NCI-H1105 treated with DMSO at 0.1 percent for 48 hours (cell line): ENCODE measurements at regions not wholly inside any gene's neighbourhood (a gene's known extent, or its start where the extent isn't known, plus 50 kb on each side); places are given as distances from the start of the nearest gene placed in this dataset.

Experiments used
- DNase-seq: peaks from one replicate; lab custom pipeline; 2025; lab: John Stamatoyannopoulos, UW

GRCh38 chr1:221812088-221812752 is 70.3 kb upstream of the DUSP10 start:
- no peak for DNase-seq

GRCh38 chr1:221810406-221810805 is 68.5 kb upstream of the DUSP10 start:
- no peak for DNase-seq

- DNase-seq: no peak
Measured at GRCh38 chr1:221809091-221810029, 67.5 kb upstream of the DUSP10 start.

- DNase-seq: no peak
Measured at GRCh38 chr1:221806984-221807383, 65.1 kb upstream of the DUSP10 start.

GRCh38 chr1:221806236-221806635 is 64.3 kb upstream of the DUSP10 start:
- DNase-seq: no peak

GRCh38 chr1:221805121-221805520 is 63.2 kb upstream of the DUSP10 start:
- no peak for DNase-seq

GRCh38 chr1:221804303-221804702 is 62.4 kb upstream of the DUSP10 start:
- DNase-seq: no peak

GRCh38 chr1:221801773-221802516 is 60.1 kb upstream of the DUSP10 start:
- DNase-seq: no peak

- DNase-seq: no peak
Measured at GRCh38 chr1:221801251-221801661, 59.4 kb upstream of the DUSP10 start.

GRCh38 chr1:221800831-221801230 is 58.9 kb upstream of the DUSP10 start:
- no peak for DNase-seq

GRCh38 chr1:221797506-221797905 is 55.6 kb upstream of the DUSP10 start:
- DNase-seq: no peak

- no peak for DNase-seq
Measured at GRCh38 chr1:221796700-221797099, 54.8 kb upstream of the DUSP10 start.

GRCh38 chr1:221795380-221795779 is 53.5 kb upstream of the DUSP10 start:
- DNase-seq: no peak

- no peak for DNase-seq
Measured at GRCh38 chr1:221794935-221795334, 53.0 kb upstream of the DUSP10 start.

- no peak for DNase-seq
Measured at GRCh38 chr1:221794079-221794670, 52.3 kb upstream of the DUSP10 start.

GRCh38 chr1:221793439-221794078 is 51.7 kb upstream of the DUSP10 start:
- no peak for DNase-seq

- DNase-seq: no peak
Measured at GRCh38 chr1:221791846-221792245, 50.0 kb upstream of the DUSP10 start.
